Testis (tissue), 2 donors: ENCODE measurements at regions not wholly inside any gene's neighbourhood (a gene's known extent, or its start where the extent isn't known, plus 50 kb on each side); places are given as distances from the start of the nearest gene placed in this dataset.

Experiments used
- DNase-seq: peaks from one replicate; pipeline ENCODE4 v3.0.0-alpha.2; 2019
- H3K27ac ChIP-seq, 2 donors: fragments of 200-600 bp; sonication (generic); one replicate each; pipeline ENCODE4 v1.5.1; 2019
- H3K27me3 ChIP-seq: fragments of 200-600 bp; sonication (generic); one replicate; pipeline ENCODE4 v1.5.1; 2019
- H3K36me3 ChIP-seq: fragments of 200-600 bp; sonication (generic); one replicate; pipeline ENCODE4 v1.5.1; 2017; ENCODE audit warnings: low read depth; ENCODE audit errors: missing control alignments
- H3K4me1 ChIP-seq: fragments of 200-600 bp; sonication (generic); one replicate; pipeline ENCODE4 v1.5.1; 2019
- H3K4me3 ChIP-seq, 2 donors: fragments of 200-600 bp; sonication (generic); one replicate each; pipeline ENCODE4 v1.5.1; 2017 to 2019
- H3K9me3 ChIP-seq: fragments of 200-600 bp; sonication (generic); one replicate; pipeline ENCODE4 v1.5.1; 2017
- POLR2A ChIP-seq: fragments of 450-650 bp; IDR thresholded peaks from one replicate; pipeline ENCODE4 v1.6.1; 2017; ENCODE audit warnings: antibody characterized with exemption, mild to moderate bottlenecking, moderate library complexity
- WGBS, 2 donors: methylation state at CpG; one replicate each; pipeline ENCODE4 v1.1.5; 2018; 5-methylcytosine and 5-hydroxymethylcytosine counted together
- intact Hi-C: fragments of 100-400 bp; cut with DNase I; formaldehyde crosslinking; loops from one replicate; pipeline ENCODE4 v1.15.1; 2023; ENCODE audit warnings: low total_unique reads
- TF ChIP-seq, protein P1 (sequence below), 3 experiments: fragments of 450-650 bp in 2 of 3; fragments of 200-600 bp in 1 of 3; sonication (generic) in 1 of 3; IDR thresholded peaks; one replicate each; pipeline ENCODE4 v1.5.1; 2016 to 2019; ENCODE audit warnings: antibody characterized with exemption in 3 of 3, mild to moderate bottlenecking in 2 of 3, moderate library complexity in 1 of 3

- no peak for DNase-seq
- intact Hi-C loops, result no loop called here
- WGBS, 2 donors, result 84 to 87% methylated on average over 4 of the region's 4 CpGs
- H3K4me1 ChIP-seq, result no peaks in the 10 kb centered on the region
- no peaks in the 10 kb centered on the region for H3K36me3 ChIP-seq
- H3K9me3 ChIP-seq, result no peaks in the 10 kb centered on the region
- no peaks in the 10 kb centered on the region for H3K27me3 ChIP-seq
- no peak for TF ChIP-seq POLR2A
- TF ChIP-seq, protein P1, sequence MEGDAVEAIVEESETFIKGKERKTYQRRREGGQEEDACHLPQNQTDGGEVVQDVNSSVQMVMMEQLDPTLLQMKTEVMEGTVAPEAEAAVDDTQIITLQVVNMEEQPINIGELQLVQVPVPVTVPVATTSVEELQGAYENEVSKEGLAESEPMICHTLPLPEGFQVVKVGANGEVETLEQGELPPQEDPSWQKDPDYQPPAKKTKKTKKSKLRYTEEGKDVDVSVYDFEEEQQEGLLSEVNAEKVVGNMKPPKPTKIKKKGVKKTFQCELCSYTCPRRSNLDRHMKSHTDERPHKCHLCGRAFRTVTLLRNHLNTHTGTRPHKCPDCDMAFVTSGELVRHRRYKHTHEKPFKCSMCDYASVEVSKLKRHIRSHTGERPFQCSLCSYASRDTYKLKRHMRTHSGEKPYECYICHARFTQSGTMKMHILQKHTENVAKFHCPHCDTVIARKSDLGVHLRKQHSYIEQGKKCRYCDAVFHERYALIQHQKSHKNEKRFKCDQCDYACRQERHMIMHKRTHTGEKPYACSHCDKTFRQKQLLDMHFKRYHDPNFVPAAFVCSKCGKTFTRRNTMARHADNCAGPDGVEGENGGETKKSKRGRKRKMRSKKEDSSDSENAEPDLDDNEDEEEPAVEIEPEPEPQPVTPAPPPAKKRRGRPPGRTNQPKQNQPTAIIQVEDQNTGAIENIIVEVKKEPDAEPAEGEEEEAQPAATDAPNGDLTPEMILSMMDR (IDR thresholded peaks at IDR 0.05), result no peak
- no peak overlapping the region for H3K27ac ChIP-seq
- H3K4me3 ChIP-seq, result no peak overlapping the region
Measured at GRCh38 chr18:73384246-73384645, 516.5 kb upstream of the NETO1 start.

DNA sequence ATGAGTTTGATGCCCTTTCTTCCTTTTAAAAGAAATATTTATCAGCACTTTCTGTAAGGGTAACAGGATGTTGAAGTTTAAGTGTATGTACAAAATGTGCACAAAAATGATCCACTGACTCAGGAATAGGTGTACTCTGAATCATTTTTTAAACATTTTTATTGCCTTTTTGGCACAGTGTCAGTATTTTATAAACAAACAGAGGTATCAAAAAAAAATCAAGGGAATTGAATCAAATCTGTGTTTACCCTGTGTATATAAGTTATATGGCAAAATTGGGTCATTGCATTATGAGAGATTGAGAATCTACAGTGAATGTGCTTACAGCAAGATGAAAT lies 513.9 kb upstream of the NETO1 start:
- H3K9me3 ChIP-seq, result no peaks in the 10 kb centered on the region
- no peak for TF ChIP-seq POLR2A
- TF ChIP-seq, protein P1 (IDR thresholded peaks at IDR 0.05), result no peak
- intact Hi-C loops, result no loop called here
- no peaks in the 10 kb centered on the region for H3K36me3 ChIP-seq
- H3K4me3 ChIP-seq, result no peak overlapping the region
- no peak overlapping the region for H3K27ac ChIP-seq
- H3K27me3 ChIP-seq, result no peaks in the 10 kb centered on the region
- no peaks in the 10 kb centered on the region for H3K4me1 ChIP-seq
- no peak for DNase-seq

DNA sequence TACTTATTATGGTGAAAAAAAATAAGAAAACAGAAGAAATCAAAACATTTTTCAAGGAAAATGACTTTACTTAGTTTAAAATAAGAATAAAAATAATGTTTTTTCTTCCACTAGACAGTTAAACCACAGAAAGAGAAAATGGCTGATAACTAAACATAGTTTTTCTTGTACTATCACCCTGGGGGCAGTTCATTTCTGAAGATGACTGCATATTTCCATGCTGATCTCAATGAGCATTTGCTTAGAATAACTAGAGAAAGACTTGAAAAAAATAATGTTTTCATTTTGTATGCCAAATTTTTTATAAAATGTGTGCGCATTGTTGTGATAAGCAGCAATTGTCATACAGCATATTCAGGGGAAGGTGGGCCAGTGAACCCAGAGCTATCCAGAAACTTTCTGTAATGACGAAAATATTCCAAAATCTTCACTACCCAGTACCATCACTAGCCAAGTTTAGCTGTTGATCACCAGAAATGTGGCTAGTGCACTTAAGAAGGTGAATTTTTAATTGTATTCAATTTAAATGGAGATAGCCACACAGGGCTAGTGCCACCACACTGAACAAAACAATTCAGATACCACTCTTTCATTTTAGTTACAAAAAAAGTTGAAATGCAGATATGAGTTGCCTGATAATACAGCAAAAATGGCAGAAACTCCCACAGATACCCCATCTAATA lies 513.4 kb upstream of the NETO1 start:
- no peaks in the 10 kb centered on the region for H3K27me3 ChIP-seq
- no peak for TF ChIP-seq POLR2A
- TF ChIP-seq, protein P1 (IDR thresholded peaks at IDR 0.05), result no peak
- H3K4me3 ChIP-seq, result no peak overlapping the region
- no peaks in the 10 kb centered on the region for H3K4me1 ChIP-seq
- H3K36me3 ChIP-seq, result no peaks in the 10 kb centered on the region
- intact Hi-C loops, result no loop called here
- no peak for DNase-seq
- 77 to 79% methylated on average over 2 of the region's 2 CpGs for WGBS, 2 donors
- H3K9me3 ChIP-seq, result no peaks in the 10 kb centered on the region
- no peak overlapping the region for H3K27ac ChIP-seq

DNA sequence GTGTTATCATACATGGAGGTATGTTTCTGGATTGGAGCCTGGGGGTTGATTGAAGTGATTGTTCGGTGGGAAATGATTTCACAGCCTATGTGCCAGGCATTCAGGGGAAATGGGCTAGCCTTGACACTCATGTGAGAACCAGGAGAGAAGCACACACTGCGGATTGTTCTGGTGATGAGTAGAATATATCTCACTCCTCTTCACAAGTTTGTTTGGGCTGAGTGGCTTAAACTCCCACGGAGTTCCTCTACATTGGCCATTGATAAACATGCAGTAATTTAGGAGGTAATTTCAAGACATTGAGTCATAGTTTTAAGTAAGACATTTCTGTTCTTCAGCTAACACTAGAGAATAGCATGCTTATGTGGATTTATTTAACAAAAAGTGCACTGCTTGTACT lies 498.9 kb upstream of the NETO1 start:
- no peak overlapping the region for H3K4me3 ChIP-seq
- intact Hi-C loops, result no loop called here

DNA sequence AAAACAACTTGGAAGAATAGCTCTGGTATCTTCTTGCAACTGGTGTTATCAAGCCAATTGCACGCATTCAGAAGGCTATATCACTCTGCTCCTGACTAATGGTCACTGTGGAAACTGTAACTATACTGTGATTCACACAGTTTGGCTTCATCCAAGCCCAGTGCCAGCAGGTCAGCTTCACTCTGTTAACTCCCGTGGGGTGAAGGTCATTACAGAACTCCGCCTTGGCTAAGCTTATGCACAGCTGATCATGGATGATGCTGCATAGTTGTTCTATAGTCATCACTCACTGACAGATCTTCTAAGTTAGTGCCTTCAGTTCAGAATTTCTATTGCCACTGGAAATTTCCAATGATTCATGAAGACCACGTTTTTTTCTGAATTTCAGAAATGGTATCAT lies 497.2 kb upstream of the NETO1 start:
- Histone ChIP-seq H3K27me3 (no peaks in the 10 kb centered on the region), H3K27ac (no peak overlapping the region), H3K36me3 (no peaks in the 10 kb centered on the region), H3K4me3 (no peak overlapping the region), H3K9me3 (no peaks in the 10 kb centered on the region), H3K4me1 (no peaks in the 10 kb centered on the region)
- no peak for DNase-seq
- 46 to 58% methylated on average over 4 of the region's 4 CpGs for WGBS, 2 donors
- intact Hi-C loops, result no loop called here
- TF ChIP-seq, protein P1 (IDR thresholded peaks at IDR 0.05), result no peak
- no peak for TF ChIP-seq POLR2A

More for the DNA sequence above, 498.9 kb upstream of the NETO1 start:
- Histone ChIP-seq H3K36me3 (no peaks in the 10 kb centered on the region), H3K9me3 (no peaks in the 10 kb centered on the region), H3K4me1 (no peaks in the 10 kb centered on the region), H3K27me3 (no peaks in the 10 kb centered on the region), H3K27ac (no peak overlapping the region)
- no peak for DNase-seq
- TF ChIP-seq, protein P1 (IDR thresholded peaks at IDR 0.05), result no peak
- no peak for TF ChIP-seq POLR2A
- whole genome bisulfite sequencing, 2 donors, result 77 to 83% methylated on average over 3 of the region's 3 CpGs
